ENCODE measurements at regions not wholly inside any gene's neighbourhood (a gene's known extent, or its start where the extent isn't known, plus 50 kb on each side); places are given as distances from the start of the nearest gene placed in this dataset.

- Mint-ChIP-seq H3K27me3 (ENCODE audit: low read depth) (no peaks in the 10 kb centered on the region), H3K36me3 (ENCODE audit: low read depth) (no peaks in the 10 kb centered on the region), H3K27ac (no peak overlapping the region), H3K4me3 (ENCODE audit: low read depth) (no peak overlapping the region), H3K9me3 (no peaks in the 10 kb centered on the region), H3K4me1 (ENCODE audit: low read depth) (no peaks in the 10 kb centered on the region)
- DNase-seq (ENCODE audit: low spot score): no peak
- intact Hi-C loops (cut with micrococcal nuclease): no loop called here
Measured at GRCh38 chr2:163375472-163375871, 360.3 kb downstream of the FIGN start.

GRCh38 chr2:163375070-163375469 is 360.7 kb downstream of the FIGN start:
- Mint-ChIP-seq H3K27me3 (ENCODE audit: low read depth) (no peaks in the 10 kb centered on the region), H3K9me3 (no peaks in the 10 kb centered on the region), H3K4me3 (ENCODE audit: low read depth) (no peak overlapping the region), H3K4me1 (ENCODE audit: low read depth) (no peaks in the 10 kb centered on the region), H3K36me3 (ENCODE audit: low read depth) (no peaks in the 10 kb centered on the region), H3K27ac (no peak overlapping the region)
- intact Hi-C loops (cut with micrococcal nuclease): no loop called here
- no peak for DNase-seq (ENCODE audit: low spot score)

DNA sequence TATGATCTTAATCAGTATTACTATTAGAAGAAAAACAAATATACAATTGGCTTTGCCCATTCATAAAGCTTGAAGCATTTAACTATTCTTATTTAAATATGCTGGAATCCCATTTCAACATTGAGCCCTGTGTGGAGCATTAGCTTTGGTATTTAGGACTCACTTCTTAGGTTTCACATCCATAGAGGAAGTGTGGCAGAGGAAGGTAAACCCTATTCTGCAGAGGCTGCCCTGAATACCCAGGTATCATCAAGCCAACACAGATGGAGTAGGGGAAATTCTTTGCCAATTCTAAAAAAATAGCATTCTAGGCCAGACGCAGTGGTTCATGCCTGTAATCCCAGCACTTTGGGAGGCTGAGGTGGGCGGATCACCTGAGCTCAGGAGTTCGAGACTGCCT is 361.5 kb downstream of the FIGN start:
- Mint-ChIP-seq H3K9me3 (no peaks in the 10 kb centered on the region), H3K27ac (no peak overlapping the region)
- intact Hi-C loops (cut with micrococcal nuclease): no loop called here

GRCh38 chr2:163373496-163373895 is 362.3 kb downstream of the FIGN start:
- Mint-ChIP-seq H3K4me1 (ENCODE audit: low read depth) (no peaks in the 10 kb centered on the region), H3K27me3 (ENCODE audit: low read depth) (no peaks in the 10 kb centered on the region), H3K36me3 (ENCODE audit: low read depth) (no peaks in the 10 kb centered on the region), H3K9me3 (no peaks in the 10 kb centered on the region), H3K4me3 (ENCODE audit: low read depth) (no peak overlapping the region), H3K27ac (no peak overlapping the region)
- intact Hi-C loops (cut with micrococcal nuclease): no loop called here
- DNase-seq (ENCODE audit: low spot score): no peak

More for the DNA sequence above, 361.5 kb downstream of the FIGN start:
- Mint-ChIP-seq H3K4me1 (ENCODE audit: low read depth) (no peaks in the 10 kb centered on the region), H3K4me3 (ENCODE audit: low read depth) (no peak overlapping the region), H3K27me3 (ENCODE audit: low read depth) (no peaks in the 10 kb centered on the region), H3K36me3 (ENCODE audit: low read depth) (no peaks in the 10 kb centered on the region)
- no peak for DNase-seq (ENCODE audit: low spot score)

DNA sequence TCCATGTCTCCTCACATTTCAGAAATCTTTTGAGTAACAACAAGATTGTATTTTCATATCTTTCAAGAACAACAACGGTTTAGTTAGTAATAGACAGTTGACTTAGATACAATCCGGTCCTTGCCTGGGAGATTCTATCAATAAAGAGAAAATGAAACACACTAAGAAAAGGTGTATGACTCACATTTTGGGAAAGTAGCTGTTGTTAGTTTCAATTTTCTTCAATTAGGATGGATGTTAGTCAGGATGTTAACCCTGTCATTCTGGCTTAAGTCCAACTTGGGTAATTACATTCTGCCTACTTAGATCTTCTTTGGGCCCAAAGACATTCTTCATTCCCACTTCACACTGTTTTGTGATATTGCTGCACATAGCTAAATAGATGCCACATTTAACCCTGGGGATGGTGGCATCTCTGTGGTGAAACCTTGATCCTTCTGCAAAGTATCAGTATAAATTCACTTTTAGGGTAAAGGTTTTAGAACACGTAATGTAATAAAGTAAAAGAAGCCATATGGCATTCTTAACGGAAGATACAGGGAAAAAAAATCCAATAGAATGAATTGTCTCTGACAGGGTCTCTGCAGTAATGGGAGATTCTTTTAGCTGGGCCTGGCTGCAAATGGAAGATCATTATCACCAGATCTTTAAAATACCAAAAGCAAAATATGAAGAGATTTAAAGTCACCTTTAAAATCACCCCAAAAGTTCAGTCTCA is 365.5 kb downstream of the FIGN start:
- no peak for DNase-seq (ENCODE audit: low spot score)
- no peaks in the 10 kb centered on the region for H3K27me3 Mint-ChIP-seq (ENCODE audit: low read depth)
- intact Hi-C loops (cut with micrococcal nuclease): no loop called here
- H3K27ac Mint-ChIP-seq: no peak overlapping the region
- no peaks in the 10 kb centered on the region for H3K36me3 Mint-ChIP-seq (ENCODE audit: low read depth)
- H3K4me1 Mint-ChIP-seq (ENCODE audit: low read depth): no peaks in the 10 kb centered on the region
- H3K4me3 Mint-ChIP-seq (ENCODE audit: low read depth): no peak overlapping the region
- H3K9me3 Mint-ChIP-seq: no peaks in the 10 kb centered on the region

- H3K36me3 Mint-ChIP-seq (ENCODE audit: low read depth): no peaks in the 10 kb centered on the region
- no peak overlapping the region for H3K27ac Mint-ChIP-seq
- DNase-seq (ENCODE audit: low spot score): no peak
- H3K9me3 Mint-ChIP-seq: no peaks in the 10 kb centered on the region
- H3K4me1 Mint-ChIP-seq (ENCODE audit: low read depth): no peaks in the 10 kb centered on the region
- H3K4me3 Mint-ChIP-seq (ENCODE audit: low read depth): no peak overlapping the region
- intact Hi-C loops (cut with micrococcal nuclease): no loop called here
- no peaks in the 10 kb centered on the region for H3K27me3 Mint-ChIP-seq (ENCODE audit: low read depth)
Measured at GRCh38 chr2:163369111-163369510, 366.7 kb downstream of the FIGN start.

DNA sequence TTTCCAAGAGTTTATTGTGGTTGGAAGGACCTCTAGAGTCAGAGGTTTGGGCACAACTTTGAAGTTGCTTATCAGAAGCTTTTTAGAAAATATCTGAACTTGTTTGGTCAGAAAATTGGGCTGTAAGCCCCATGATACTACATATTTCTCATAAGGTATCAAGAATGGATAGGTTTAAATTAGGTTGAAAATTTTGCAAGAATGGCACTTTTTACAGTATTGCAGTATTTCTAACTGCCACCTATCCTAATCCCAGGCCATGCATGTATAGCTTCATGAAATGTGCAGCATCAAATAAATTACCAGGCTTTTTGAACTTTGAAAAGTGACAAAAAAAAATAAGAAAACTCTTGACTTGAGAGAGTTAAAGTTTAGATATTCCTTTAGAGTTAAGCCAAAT is 367.2 kb downstream of the FIGN start:
- DNase-seq (ENCODE audit: low spot score): no peak
- Mint-ChIP-seq H3K27me3 (ENCODE audit: low read depth) (no peaks in the 10 kb centered on the region), H3K36me3 (ENCODE audit: low read depth) (no peaks in the 10 kb centered on the region), H3K27ac (no peak overlapping the region), H3K9me3 (no peaks in the 10 kb centered on the region), H3K4me1 (ENCODE audit: low read depth) (no peaks in the 10 kb centered on the region), H3K4me3 (ENCODE audit: low read depth) (no peak overlapping the region)
- intact Hi-C loops (cut with micrococcal nuclease): no loop called here

DNA sequence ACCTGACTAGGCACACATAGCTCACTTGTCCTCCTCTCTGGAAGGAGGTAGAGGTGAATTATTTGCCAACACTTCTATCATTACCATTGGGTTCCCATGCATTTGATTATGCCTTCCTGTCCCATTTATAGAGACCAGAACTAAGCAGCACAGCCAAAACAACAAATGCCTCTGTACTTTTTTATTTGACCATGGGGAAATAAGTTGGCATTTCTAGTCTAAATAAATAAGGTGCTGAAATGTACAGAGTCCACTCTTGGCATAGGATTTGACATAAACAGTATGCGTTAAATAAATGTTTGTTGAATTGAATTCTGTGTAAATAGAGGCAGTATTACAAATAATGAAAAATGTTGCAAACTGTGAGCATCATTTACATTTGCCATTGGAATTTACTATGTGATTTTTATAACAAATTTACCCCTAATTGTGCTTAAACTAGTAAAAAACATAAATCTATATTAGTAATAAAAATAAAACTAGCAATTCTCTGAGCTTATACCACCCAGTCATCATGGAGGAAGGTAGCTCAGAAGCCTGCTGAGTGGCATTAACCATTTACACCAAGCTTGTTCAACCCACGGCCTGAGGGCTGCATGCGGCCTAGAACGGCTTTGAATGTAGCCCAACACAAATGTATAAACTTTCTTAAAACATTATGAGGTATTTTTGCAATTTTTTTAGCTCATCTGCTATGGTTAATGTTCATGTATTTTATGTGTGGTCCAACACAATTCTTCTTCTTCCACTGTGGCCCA is 367.8 kb downstream of the FIGN start:
- H3K4me1 Mint-ChIP-seq (ENCODE audit: low read depth): no peaks in the 10 kb centered on the region
- intact Hi-C loops (cut with micrococcal nuclease): no loop called here
- no peaks in the 10 kb centered on the region for H3K27me3 Mint-ChIP-seq (ENCODE audit: low read depth)
- H3K9me3 Mint-ChIP-seq: no peaks in the 10 kb centered on the region
- H3K4me3 Mint-ChIP-seq (ENCODE audit: low read depth): no peak overlapping the region
- H3K27ac Mint-ChIP-seq: no peak overlapping the region
- H3K36me3 Mint-ChIP-seq (ENCODE audit: low read depth): no peaks in the 10 kb centered on the region
- DNase-seq (ENCODE audit: low spot score): no peak

GRCh38 chr2:163364736-163365135 is 371.1 kb downstream of the FIGN start:
- Mint-ChIP-seq H3K27me3 (ENCODE audit: low read depth) (no peaks in the 10 kb centered on the region), H3K27ac (no peak overlapping the region), H3K4me3 (ENCODE audit: low read depth) (no peak overlapping the region), H3K9me3 (no peaks in the 10 kb centered on the region), H3K36me3 (ENCODE audit: low read depth) (no peaks in the 10 kb centered on the region), H3K4me1 (ENCODE audit: low read depth) (no peaks in the 10 kb centered on the region)
- DNase-seq (ENCODE audit: low spot score): no peak
- intact Hi-C loops (cut with micrococcal nuclease): no loop called here

DNA sequence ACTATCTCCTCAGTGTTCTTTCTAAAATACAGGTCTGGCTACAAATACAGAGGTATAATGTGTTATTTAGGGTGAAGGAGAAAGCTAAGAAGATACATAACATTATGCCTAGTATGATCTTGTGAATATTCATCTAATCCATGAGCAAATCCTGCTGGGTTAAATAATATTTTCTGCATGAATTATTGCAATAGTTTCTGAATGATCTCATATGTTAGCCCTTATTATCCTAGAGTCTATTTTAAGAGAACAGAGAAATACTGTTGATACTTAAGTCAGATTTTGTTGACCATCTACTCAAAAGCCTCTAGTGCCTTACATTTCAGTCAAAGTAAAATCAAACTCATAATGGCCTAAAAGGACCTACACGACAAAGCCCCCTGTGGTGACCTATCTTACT is 382.3 kb downstream of the FIGN start:
- intact Hi-C loops (cut with micrococcal nuclease): no loop called here
- DNase-seq (ENCODE audit: low spot score): no peak
- H3K36me3 Mint-ChIP-seq (ENCODE audit: low read depth): no peaks in the 10 kb centered on the region
- H3K27ac Mint-ChIP-seq: no peak overlapping the region
- H3K9me3 Mint-ChIP-seq: no peaks in the 10 kb centered on the region
- no peaks in the 10 kb centered on the region for H3K4me1 Mint-ChIP-seq (ENCODE audit: low read depth)
- H3K4me3 Mint-ChIP-seq (ENCODE audit: low read depth): no peak overlapping the region
- H3K27me3 Mint-ChIP-seq (ENCODE audit: low read depth): peaks cover 8% of the 10 kb centered on the region

GRCh38 chr2:163351966-163352365 is 383.8 kb downstream of the FIGN start:
- H3K27me3 Mint-ChIP-seq (ENCODE audit: low read depth): peaks cover 14% of the 10 kb centered on the region
- H3K4me1 Mint-ChIP-seq (ENCODE audit: low read depth): no peaks in the 10 kb centered on the region
- DNase-seq (ENCODE audit: low spot score): no peak
- H3K27ac Mint-ChIP-seq: no peak overlapping the region
- intact Hi-C loops (cut with micrococcal nuclease): no loop called here
- no peak overlapping the region for H3K4me3 Mint-ChIP-seq (ENCODE audit: low read depth)
- no peaks in the 10 kb centered on the region for H3K36me3 Mint-ChIP-seq (ENCODE audit: low read depth)
- no peaks in the 10 kb centered on the region for H3K9me3 Mint-ChIP-seq

- H3K36me3 Mint-ChIP-seq (ENCODE audit: low read depth): no peaks in the 10 kb centered on the region
- no peak overlapping the region for H3K27ac Mint-ChIP-seq
- intact Hi-C loops (cut with micrococcal nuclease): no loop called here
- H3K4me1 Mint-ChIP-seq (ENCODE audit: low read depth): no peaks in the 10 kb centered on the region
- no peak overlapping the region for H3K4me3 Mint-ChIP-seq (ENCODE audit: low read depth)
- no peak for DNase-seq (ENCODE audit: low spot score)
- peaks cover 14% of the 10 kb centered on the region for H3K27me3 Mint-ChIP-seq (ENCODE audit: low read depth)
- H3K9me3 Mint-ChIP-seq: no peaks in the 10 kb centered on the region
Measured at GRCh38 chr2:163351143-163351542, 384.7 kb downstream of the FIGN start.

DNA sequence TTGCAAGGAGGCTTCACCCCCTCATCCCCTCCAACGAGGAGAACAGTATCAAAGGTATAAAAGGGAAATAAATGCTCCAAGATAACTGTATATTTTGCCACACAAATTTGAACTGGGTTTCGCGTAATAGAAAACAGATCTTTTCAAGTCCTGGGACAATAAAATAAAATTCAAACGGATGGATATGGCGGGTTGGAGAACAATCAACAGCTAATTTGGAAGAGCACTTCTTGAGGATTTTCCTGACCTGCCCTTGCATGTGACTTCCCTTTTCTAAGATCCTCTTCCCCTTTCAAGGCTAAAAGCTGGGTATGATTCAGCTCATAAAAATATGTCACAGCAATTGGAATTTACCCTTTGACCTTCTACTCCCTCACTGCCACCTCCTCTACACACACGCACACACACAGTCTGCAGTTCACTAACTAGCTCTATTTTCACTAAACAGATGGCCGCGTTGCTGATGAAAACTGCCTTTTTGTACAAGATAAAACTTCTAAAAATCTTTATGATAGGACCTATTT is 386.9 kb downstream of the FIGN start:
- H3K4me1 Mint-ChIP-seq (ENCODE audit: low read depth): no peaks in the 10 kb centered on the region
- peaks cover 14% of the 10 kb centered on the region for H3K27me3 Mint-ChIP-seq (ENCODE audit: low read depth)
- no peak overlapping the region for H3K27ac Mint-ChIP-seq
- no peaks in the 10 kb centered on the region for H3K9me3 Mint-ChIP-seq
- no peak for DNase-seq (ENCODE audit: low spot score)
- no peak overlapping the region for H3K4me3 Mint-ChIP-seq (ENCODE audit: low read depth)
- intact Hi-C loops (cut with micrococcal nuclease): no loop called here
- no peaks in the 10 kb centered on the region for H3K36me3 Mint-ChIP-seq (ENCODE audit: low read depth)

Data from activated T-helper 2 cell treated with anti-CD3 and anti-CD28 coated beads, Interferon-gamma antibody, Interleukin-2, Interleukin-4, amounts not matched to agents 10 μg/mL and 5 μg/mL and 100 μg/mL, durations not matched to agents 14 hours and 24 hours and 36 hours (primary cell).